Erythroblast (primary cell): ENCODE measurements at regions not wholly inside any gene's neighbourhood (a gene's known extent, or its start where the extent isn't known, plus 50 kb on each side); places are given as distances from the start of the nearest gene placed in this dataset.

Source experiments
- GATA1 ChIP-seq: IDR thresholded peaks from 2 replicates; pipeline ENCODE4 v1.6.1; 2011; ENCODE audit warnings: low read depth, mild to moderate bottlenecking, control low read depth, low read length, moderate library complexity
- POLR2A ChIP-seq: IDR thresholded peaks from 2 replicates; pipeline ENCODE4 v1.6.1; 2011; ENCODE audit warnings: mild to moderate bottlenecking, low read length

- TF ChIP-seq POLR2A (no peak), GATA1 (no peak)
Observed at GRCh38 chrX:42025861-42026260, 102.5 kb upstream of the CASK start.
